ENCODE measurements at regions not wholly inside any gene's neighbourhood (a gene's known extent, or its start where the extent isn't known, plus 50 kb on each side); places are given as distances from the start of the nearest gene placed in this dataset.
"Not testable (repeated sequence)": the region's sequence is repeated elsewhere in the genome, so short reads cannot be mapped to it uniquely, and the experiment has no call there.

DNA sequence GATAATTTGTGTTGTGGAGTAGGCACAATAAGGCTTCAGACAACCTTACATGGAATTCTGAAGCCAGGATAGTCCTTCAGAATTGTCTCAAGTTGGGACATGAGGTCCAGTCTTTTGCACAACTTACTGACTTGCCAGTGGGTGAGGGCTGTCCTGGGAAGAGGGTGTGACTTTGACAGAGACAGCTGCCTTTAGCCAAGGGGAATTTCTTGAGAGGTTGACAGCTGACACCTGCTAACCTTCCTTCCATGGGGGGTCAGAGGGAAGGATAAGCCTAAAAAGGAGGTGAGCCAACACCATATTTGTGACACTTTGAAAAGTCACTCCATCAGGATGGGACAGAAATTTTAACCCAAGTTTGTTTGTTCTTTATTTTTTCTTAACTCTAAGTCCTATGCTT is 907.8 kb upstream of the CRIM1 start:
- intact Hi-C loops (cut with micrococcal nuclease; ENCODE audit: unreplicated experiment), result no loop called here
- Mint-ChIP-seq H3K36me3 (ENCODE audit: insufficient read depth, unreplicated experiment) (no peaks in the 10 kb centered on the region), H3K9me3 (ENCODE audit: low read depth, unreplicated experiment) (peaks cover 3% of the 10 kb centered on the region), H3K4me3 (ENCODE audit: low read depth, unreplicated experiment) (no peak overlapping the region), H3K27me3 (ENCODE audit: unreplicated experiment) (no peaks in the 10 kb centered on the region), H3K27ac (ENCODE audit: unreplicated experiment) (no peak overlapping the region), H3K4me1 (ENCODE audit: low read depth, unreplicated experiment) (no peaks in the 10 kb centered on the region)
- BruUV-seq (replicated peaks), result no TSS peak
- no peak for DNase-seq
- CTCF ChIA-PET, result no interaction called here
- TF ChIP-seq, protein P1, sequence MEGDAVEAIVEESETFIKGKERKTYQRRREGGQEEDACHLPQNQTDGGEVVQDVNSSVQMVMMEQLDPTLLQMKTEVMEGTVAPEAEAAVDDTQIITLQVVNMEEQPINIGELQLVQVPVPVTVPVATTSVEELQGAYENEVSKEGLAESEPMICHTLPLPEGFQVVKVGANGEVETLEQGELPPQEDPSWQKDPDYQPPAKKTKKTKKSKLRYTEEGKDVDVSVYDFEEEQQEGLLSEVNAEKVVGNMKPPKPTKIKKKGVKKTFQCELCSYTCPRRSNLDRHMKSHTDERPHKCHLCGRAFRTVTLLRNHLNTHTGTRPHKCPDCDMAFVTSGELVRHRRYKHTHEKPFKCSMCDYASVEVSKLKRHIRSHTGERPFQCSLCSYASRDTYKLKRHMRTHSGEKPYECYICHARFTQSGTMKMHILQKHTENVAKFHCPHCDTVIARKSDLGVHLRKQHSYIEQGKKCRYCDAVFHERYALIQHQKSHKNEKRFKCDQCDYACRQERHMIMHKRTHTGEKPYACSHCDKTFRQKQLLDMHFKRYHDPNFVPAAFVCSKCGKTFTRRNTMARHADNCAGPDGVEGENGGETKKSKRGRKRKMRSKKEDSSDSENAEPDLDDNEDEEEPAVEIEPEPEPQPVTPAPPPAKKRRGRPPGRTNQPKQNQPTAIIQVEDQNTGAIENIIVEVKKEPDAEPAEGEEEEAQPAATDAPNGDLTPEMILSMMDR (IDR thresholded peaks at IDR 0.05; ENCODE audit: unreplicated experiment), result no peak

DNA sequence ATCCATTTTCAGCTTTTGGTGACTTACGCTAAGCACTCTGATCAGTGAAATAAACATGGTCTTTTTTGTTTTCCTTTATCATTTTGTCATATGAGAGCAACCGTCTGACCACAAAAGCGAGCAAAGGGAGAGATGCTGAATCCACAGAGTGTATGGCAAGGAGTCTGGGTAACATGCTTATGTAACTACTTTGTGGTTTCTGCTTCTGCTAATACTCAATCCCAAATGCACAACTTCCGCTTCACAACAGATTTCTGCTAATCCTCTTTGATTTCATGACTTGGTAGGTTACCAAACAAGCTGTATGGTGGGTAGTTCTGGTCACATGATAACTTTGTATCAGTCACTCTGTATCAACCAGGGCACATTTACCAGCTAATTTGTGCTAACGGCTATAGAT is 908.4 kb upstream of the CRIM1 start:
- TF ChIP-seq, protein P1 (IDR thresholded peaks at IDR 0.05; ENCODE audit: unreplicated experiment), result no peak
- no peaks in the 10 kb centered on the region for H3K36me3 Mint-ChIP-seq (ENCODE audit: insufficient read depth, unreplicated experiment)
- no peaks in the 10 kb centered on the region for H3K4me1 Mint-ChIP-seq (ENCODE audit: low read depth, unreplicated experiment)
- CTCF ChIA-PET, result no interaction called here
- BruUV-seq (replicated peaks), result no TSS peak
- H3K9me3 Mint-ChIP-seq (ENCODE audit: low read depth, unreplicated experiment), result peaks cover 3% of the 10 kb centered on the region
- no peaks in the 10 kb centered on the region for H3K27me3 Mint-ChIP-seq (ENCODE audit: unreplicated experiment)
- DNase-seq, result no peak
- H3K4me3 Mint-ChIP-seq (ENCODE audit: low read depth, unreplicated experiment), result no peak overlapping the region
- intact Hi-C loops (cut with micrococcal nuclease; ENCODE audit: unreplicated experiment), result no loop called here
- H3K27ac Mint-ChIP-seq (ENCODE audit: unreplicated experiment), result no peak overlapping the region

DNA sequence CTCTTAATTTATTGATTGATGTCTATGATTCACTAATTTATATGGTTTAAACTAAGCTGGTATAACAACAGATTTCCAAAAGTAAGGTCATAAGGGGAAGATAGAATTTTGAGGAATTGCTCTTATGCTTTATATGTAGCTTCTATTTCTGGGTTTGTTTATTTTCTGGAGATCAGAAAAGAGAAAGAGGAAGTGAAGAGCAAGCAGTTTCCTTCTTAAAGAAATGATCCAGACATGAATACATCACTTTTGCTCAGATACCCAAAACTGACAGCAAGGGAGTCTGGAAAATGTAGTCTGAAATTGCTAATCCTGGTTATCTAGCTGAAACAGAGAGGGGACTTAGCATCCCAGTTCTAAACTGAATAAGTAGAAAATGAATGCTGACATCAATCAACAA is 912.5 kb upstream of the CRIM1 start:
- no TSS peak for BruUV-seq (replicated peaks)
- Mint-ChIP-seq H3K27me3 (ENCODE audit: unreplicated experiment) (no peaks in the 10 kb centered on the region), H3K27ac (ENCODE audit: unreplicated experiment) (no peak overlapping the region), H3K4me3 (ENCODE audit: low read depth, unreplicated experiment) (no peak overlapping the region), H3K4me1 (ENCODE audit: low read depth, unreplicated experiment) (no peaks in the 10 kb centered on the region), H3K36me3 (ENCODE audit: insufficient read depth, unreplicated experiment) (no peaks in the 10 kb centered on the region), H3K9me3 (ENCODE audit: low read depth, unreplicated experiment) (peaks cover 12% of the 10 kb centered on the region)
- intact Hi-C loops (cut with micrococcal nuclease; ENCODE audit: unreplicated experiment), result no loop called here
- CTCF ChIA-PET, result no interaction called here
- DNase-seq, result no peak
- TF ChIP-seq, protein P1 (IDR thresholded peaks at IDR 0.05; ENCODE audit: unreplicated experiment), result no peak

DNA sequence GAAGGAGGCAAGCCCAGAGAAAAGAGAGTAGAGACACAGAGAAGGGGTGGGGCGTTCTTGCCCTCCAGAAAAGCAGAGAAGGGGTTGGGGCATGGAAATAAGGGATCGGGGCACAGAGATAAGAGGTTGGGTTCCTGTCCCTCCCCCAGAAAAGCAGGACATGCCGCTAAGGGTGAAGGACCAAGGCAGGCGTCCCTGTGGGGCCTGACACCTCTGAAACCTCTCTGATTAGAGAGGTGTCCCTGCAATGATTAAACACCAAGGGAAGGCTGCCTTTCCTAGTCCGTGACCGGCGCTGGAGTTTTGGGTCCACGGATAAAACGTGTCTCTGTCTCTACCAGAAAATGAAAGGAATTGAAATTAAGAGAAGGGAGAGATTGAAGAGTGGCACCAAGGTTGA is 914.0 kb upstream of the CRIM1 start:
- H3K4me3 Mint-ChIP-seq (ENCODE audit: low read depth, unreplicated experiment); DNase-seq; H3K4me1 Mint-ChIP-seq (ENCODE audit: low read depth, unreplicated experiment); H3K27ac Mint-ChIP-seq (ENCODE audit: unreplicated experiment); BruUV-seq (replicated peaks); H3K36me3 Mint-ChIP-seq (ENCODE audit: insufficient read depth, unreplicated experiment); CTCF ChIA-PET; H3K27me3 Mint-ChIP-seq (ENCODE audit: unreplicated experiment); intact Hi-C loops (cut with micrococcal nuclease; ENCODE audit: unreplicated experiment): not testable (repeated sequence)
- H3K9me3 Mint-ChIP-seq (ENCODE audit: low read depth, unreplicated experiment), result peaks cover 12% of the 10 kb centered on the region

DNA sequence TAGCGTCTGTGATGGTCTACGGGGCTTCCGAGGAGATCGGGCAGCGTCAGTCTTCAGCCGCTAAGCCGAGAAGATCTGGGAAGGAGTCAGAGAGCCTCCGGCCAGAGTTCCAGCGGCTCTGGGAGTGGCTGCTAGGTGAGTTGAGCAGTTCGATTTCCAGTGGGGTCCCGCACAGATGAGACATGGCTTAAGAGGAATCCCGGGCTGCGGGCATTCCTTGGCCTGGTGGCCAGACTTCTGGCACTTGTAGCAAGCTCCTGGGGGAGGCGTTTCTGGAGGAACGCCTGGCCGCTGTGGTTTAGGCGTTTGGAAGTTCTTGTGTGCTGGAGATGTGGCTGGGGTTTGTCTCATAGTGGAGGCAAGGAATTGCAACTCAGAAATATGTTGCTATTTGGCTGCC is 915.3 kb upstream of the CRIM1 start:
- H3K4me3 Mint-ChIP-seq (ENCODE audit: low read depth, unreplicated experiment); H3K27ac Mint-ChIP-seq (ENCODE audit: unreplicated experiment); intact Hi-C loops (cut with micrococcal nuclease; ENCODE audit: unreplicated experiment); H3K27me3 Mint-ChIP-seq (ENCODE audit: unreplicated experiment); CTCF ChIA-PET; H3K36me3 Mint-ChIP-seq (ENCODE audit: insufficient read depth, unreplicated experiment); DNase-seq; H3K4me1 Mint-ChIP-seq (ENCODE audit: low read depth, unreplicated experiment); BruUV-seq (replicated peaks): not testable (repeated sequence)
- peaks cover 12% of the 10 kb centered on the region for H3K9me3 Mint-ChIP-seq (ENCODE audit: low read depth, unreplicated experiment)

DNA sequence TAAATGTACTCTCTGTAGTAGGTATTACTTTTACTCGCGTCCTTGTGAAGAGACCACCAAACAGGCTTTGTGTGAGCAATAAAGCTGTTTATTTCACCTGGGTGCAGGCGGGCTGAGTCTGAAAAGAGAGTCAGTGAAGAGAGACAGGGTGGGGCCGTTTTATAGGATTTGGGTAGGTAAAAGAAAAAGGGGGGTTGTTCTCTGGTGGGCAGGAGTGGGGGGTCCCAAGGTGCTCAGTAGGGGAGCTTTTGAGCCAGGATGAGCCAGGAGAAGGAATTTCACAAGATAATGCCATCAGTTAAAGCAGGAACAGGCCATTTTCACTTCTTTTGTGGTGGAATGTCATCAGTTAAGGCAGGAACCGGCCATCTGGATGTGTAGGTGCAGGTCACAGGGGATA is 918.7 kb upstream of the CRIM1 start:
- H3K9me3 Mint-ChIP-seq (ENCODE audit: low read depth, unreplicated experiment), result peaks cover 17% of the 10 kb centered on the region
- DNase-seq; H3K36me3 Mint-ChIP-seq (ENCODE audit: insufficient read depth, unreplicated experiment); H3K4me3 Mint-ChIP-seq (ENCODE audit: low read depth, unreplicated experiment); H3K27me3 Mint-ChIP-seq (ENCODE audit: unreplicated experiment); intact Hi-C loops (cut with micrococcal nuclease; ENCODE audit: unreplicated experiment); CTCF ChIA-PET; H3K4me1 Mint-ChIP-seq (ENCODE audit: low read depth, unreplicated experiment); BruUV-seq (replicated peaks); H3K27ac Mint-ChIP-seq (ENCODE audit: unreplicated experiment): not testable (repeated sequence)
